AG09319 (cell line): ENCODE measurements at regions not wholly inside any gene's neighbourhood (a gene's known extent, or its start where the extent isn't known, plus 50 kb on each side); places are given as distances from the start of the nearest gene placed in this dataset.

Experiments
- DNase-seq: peaks from one replicate; pipeline ENCODE4 v3.0.0-alpha.2; 2010; ENCODE audit warnings: low read depth; ENCODE audit errors: extremely low read depth
- TF ChIP-seq, protein P1 (sequence below): IDR thresholded peaks from 2 replicates; pipeline ENCODE4 v1.5.1; 2011; ENCODE audit warnings: low read depth, mild to moderate bottlenecking, inconsistent platforms, low read length, moderate library complexity

DNA sequence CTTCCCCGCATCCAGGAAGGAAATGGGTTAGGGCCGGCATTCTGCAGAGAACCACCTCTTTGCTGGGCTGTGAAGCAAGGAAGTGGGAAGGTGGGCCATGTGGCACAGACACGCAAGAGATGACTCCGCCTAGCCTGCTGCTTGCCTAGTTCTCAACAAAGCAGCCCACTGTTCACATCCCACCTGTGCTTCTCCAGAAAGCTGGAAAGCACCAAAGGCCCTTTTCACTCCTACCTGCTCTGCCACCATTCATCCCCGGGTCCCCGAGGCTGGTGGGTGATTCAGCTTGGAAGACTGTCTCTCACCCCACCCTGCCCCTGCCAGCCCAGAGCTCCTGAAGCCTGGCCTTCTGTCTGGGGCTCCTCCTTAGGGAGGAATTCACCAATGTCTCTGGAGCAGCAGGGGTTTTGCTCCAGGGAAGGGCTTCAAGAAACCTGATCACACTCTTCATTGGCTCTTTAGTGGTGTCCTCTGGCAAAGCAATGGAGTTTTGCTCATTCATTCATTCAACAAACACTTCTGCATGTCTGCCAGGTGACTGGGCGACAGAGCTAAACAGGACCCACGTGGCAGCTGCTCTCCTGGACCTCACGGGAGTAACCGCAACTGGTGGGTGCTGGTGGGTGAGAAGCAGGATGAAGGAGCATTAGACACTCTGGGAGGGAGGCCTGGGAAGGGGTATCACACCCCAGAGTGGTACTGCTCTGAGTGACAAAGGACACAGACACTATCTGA is 145.4 kb upstream of the TLE3 start:
- DNase-seq: no peak
- TF ChIP-seq, protein P1, sequence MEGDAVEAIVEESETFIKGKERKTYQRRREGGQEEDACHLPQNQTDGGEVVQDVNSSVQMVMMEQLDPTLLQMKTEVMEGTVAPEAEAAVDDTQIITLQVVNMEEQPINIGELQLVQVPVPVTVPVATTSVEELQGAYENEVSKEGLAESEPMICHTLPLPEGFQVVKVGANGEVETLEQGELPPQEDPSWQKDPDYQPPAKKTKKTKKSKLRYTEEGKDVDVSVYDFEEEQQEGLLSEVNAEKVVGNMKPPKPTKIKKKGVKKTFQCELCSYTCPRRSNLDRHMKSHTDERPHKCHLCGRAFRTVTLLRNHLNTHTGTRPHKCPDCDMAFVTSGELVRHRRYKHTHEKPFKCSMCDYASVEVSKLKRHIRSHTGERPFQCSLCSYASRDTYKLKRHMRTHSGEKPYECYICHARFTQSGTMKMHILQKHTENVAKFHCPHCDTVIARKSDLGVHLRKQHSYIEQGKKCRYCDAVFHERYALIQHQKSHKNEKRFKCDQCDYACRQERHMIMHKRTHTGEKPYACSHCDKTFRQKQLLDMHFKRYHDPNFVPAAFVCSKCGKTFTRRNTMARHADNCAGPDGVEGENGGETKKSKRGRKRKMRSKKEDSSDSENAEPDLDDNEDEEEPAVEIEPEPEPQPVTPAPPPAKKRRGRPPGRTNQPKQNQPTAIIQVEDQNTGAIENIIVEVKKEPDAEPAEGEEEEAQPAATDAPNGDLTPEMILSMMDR: no peak

DNA sequence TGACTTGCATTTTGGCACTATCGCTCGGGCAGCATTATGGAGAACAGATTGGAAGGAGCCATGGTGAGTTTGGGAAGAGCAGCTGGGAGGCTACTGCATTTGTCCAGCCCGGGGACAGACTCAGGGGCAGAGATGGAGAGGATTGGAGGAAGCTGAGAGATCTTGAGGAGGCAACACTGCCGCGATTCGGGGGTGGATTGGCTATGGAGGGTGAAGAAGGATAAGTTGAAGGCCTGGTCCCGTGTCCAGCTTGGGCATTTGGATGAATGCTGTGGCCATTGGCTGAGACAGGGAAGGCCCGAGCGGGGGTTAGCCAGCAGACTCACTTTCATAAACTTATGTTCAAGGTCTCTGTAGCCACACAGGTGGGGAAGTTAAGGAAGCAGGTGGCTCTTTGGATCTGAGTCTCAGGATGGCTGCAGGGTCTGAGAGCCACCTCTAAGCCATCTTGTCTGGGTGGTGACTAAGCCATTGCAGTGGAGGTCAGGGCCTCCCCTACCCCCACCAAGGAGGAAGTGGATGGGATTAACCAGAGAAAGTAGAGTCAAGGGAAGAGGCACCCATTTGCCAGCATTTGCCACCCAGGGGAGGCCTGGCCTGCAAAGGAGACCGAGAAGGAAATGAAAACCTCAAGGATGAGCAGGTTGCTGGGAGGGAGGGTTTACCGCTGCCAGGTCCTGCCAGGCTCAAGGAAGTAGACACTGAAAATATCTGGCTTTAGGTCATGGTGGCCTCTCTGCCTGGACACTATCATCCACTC is 144.0 kb upstream of the TLE3 start:
- no peak for DNase-seq
- TF ChIP-seq, protein P1: no peak

DNA sequence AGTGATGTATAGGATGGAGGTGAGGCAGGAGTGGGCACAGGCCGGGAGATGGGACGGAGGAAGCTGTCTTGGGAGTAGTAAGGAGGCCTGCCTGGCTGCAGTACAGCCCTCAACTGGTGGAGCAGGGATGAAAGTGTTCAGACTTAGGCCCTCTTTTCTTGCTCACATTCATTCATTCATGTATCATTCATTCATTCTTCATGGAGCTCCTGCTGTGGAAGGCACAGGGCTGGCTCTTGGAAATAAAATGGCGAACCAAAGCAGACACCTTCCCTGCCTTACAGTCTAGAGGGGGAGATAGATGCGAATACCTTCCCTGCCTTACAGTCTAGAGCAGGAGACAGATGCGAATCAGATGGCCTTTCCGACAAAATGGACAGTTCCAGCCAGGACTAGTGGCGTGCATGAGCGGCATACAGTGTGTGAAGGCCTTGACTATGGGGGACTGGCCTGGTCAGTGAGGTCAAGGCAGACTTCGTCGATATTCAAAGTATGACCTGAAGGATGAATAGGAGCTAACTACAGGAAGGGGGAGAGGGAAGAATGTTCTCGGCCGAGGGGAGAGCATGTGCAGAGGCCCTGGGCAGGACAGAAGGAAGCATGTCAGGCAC is 143.2 kb upstream of the TLE3 start:
- TF ChIP-seq, protein P1: no peak
- no peak for DNase-seq

DNA sequence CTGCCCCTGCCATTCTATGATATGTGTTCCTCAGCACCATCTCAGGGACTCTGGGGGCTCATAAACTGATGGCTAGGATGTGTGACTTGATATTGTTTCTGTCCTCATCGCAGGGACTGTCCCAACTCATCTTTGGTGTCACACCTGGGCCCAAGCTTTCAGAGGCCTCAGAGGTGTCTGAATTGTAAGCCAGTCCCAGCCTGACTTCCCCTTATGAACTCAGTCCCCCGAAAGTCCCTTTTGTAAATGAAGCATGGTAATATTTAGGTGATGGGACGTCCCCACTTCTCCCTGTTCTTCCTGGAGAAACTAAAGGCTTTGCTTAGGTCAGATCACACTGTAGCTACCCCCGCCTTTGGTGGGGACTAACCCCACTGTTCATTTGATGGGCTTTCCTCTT is 142.4 kb upstream of the TLE3 start:
- TF ChIP-seq, protein P1: no peak

DNA sequence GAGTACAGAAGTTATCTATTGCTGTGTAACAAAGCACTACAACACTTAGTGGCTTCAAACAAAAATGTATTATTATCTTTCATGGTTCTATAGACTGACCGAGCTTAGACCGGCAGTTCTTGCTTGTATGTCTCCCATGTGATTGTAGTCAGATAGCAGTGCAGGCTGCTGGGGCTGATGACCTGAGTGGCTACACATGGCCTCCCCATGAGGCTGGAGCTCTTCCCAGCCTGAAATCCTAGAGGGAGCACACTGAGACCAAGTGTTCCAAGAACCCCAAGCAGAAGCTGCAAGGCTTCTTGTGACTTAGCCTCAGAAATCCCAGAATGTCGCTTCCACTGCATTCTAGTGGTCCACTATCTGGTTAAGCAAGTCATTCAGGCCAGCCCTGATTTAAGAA is 141.2 kb upstream of the TLE3 start:
- TF ChIP-seq, protein P1: no peak
- no peak for DNase-seq

More for the DNA sequence above, 142.4 kb upstream of the TLE3 start:
- no peak for DNase-seq

DNA sequence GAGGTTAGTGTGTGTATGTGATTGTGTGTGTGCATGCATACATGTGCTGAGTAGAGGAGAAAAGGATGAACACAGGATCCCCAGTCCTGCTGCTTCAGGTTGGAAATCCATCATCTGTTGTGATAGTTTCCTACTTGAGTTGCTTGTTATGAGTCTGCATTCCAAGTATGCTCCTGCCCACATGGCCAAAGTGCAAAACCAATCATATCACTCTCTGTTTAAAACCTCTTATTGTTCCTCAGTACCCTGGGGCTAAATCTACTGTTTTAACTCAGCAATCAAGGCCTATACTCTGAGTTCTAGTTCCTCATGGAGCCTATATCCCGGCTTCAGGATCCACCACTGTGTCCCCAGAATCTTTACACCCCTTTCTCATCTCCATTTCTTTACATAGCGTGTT is 139.9 kb upstream of the TLE3 start:
- TF ChIP-seq, protein P1: no peak

More for the DNA sequence above, 139.9 kb upstream of the TLE3 start:
- no peak for DNase-seq
